ENCODE measurements at regions not wholly inside any gene's neighbourhood (a gene's known extent, or its start where the extent isn't known, plus 50 kb on each side); places are given as distances from the start of the nearest gene placed in this dataset.
"Not testable (repeated sequence)": the region's sequence is repeated elsewhere in the genome, so short reads cannot be mapped to it uniquely, and the experiment has no call there.

- Histone ChIP-seq H3K27me3 (ENCODE audit: low read depth) (no peaks in the 10 kb centered on the region), H3K4me1 (no peaks in the 10 kb centered on the region), H3K27ac (no peak overlapping the region), H3K4me3 (no peak overlapping the region), H3K9me3 (no peaks in the 10 kb centered on the region), H3K36me3 (no peaks in the 10 kb centered on the region)
- intact Hi-C loops (cut with DNase I), result no loop called here
- ATAC-seq (no peak), DNase-seq (no peak)
- no peak for TF ChIP-seq CTCF (IDR thresholded peaks at IDR 0.05)
These were observed 2186.1 kb upstream of the RAG2 start for GRCh38 chr11:38784164-38784563.

GRCh38 chr11:38766796-38767195, 2168.8 kb upstream of the RAG2 start:
- Histone ChIP-seq H3K27me3 (ENCODE audit: low read depth) (no peaks in the 10 kb centered on the region), H3K27ac (no peak overlapping the region), H3K4me3 (no peak overlapping the region), H3K9me3 (no peaks in the 10 kb centered on the region), H3K4me1 (no peaks in the 10 kb centered on the region), H3K36me3 (no peaks in the 10 kb centered on the region)
- ATAC-seq (no peak), DNase-seq (no peak)
- intact Hi-C loops (cut with DNase I), result no loop called here
- no peak for TF ChIP-seq CTCF (IDR thresholded peaks at IDR 0.05)

- H3K36me3 ChIP-seq, result no peaks in the 10 kb centered on the region
- H3K27ac ChIP-seq, result no peak overlapping the region
- no peaks in the 10 kb centered on the region for H3K4me1 ChIP-seq
- TF ChIP-seq CTCF (IDR thresholded peaks at IDR 0.05), result no peak
- intact Hi-C loops (cut with DNase I), result no loop called here
- H3K27me3 ChIP-seq (ENCODE audit: low read depth), result no peaks in the 10 kb centered on the region
- H3K4me3 ChIP-seq, result no peak overlapping the region
- H3K9me3 ChIP-seq, result no peaks in the 10 kb centered on the region
- no peak for ATAC-seq
- no peak for DNase-seq
These were observed 2161.4 kb upstream of the RAG2 start for GRCh38 chr11:38759394-38759793.

GRCh38 chr11:38756537-38756936, 2158.5 kb upstream of the RAG2 start:
- Histone ChIP-seq H3K27me3 (ENCODE audit: low read depth) (no peaks in the 10 kb centered on the region), H3K9me3 (no peaks in the 10 kb centered on the region), H3K36me3 (no peaks in the 10 kb centered on the region), H3K4me1 (no peaks in the 10 kb centered on the region), H3K4me3 (no peak overlapping the region), H3K27ac (no peak overlapping the region)
- no peak for TF ChIP-seq CTCF (IDR thresholded peaks at IDR 0.05)
- intact Hi-C loops (cut with DNase I), result no loop called here
- ATAC-seq (no peak), DNase-seq (no peak)

- intact Hi-C loops (cut with DNase I), result no loop called here
- H3K27ac ChIP-seq, result no peak overlapping the region
- H3K36me3 ChIP-seq, result no peaks in the 10 kb centered on the region
- H3K4me1 ChIP-seq, result no peaks in the 10 kb centered on the region
- ATAC-seq (no peak), DNase-seq (no peak)
- TF ChIP-seq CTCF (IDR thresholded peaks at IDR 0.05), result no peak
- H3K9me3 ChIP-seq, result no peaks in the 10 kb centered on the region
- H3K4me3 ChIP-seq, result no peak overlapping the region
- H3K27me3 ChIP-seq (ENCODE audit: low read depth), result no peaks in the 10 kb centered on the region
These were observed 2153.4 kb upstream of the RAG2 start for GRCh38 chr11:38751421-38751820.

- DNase-seq; H3K27me3 ChIP-seq (ENCODE audit: low read depth); H3K4me1 ChIP-seq; H3K36me3 ChIP-seq; H3K4me3 ChIP-seq; ATAC-seq; H3K9me3 ChIP-seq; intact Hi-C loops (cut with DNase I); H3K27ac ChIP-seq: not testable (repeated sequence)
These were observed 2148.5 kb upstream of the RAG2 start for GRCh38 chr11:38746516-38746915.
